Activated B cell treated with CpG ODN at 0.5 μM for 24 hours (primary cell): ENCODE measurements at regions not wholly inside any gene's neighbourhood (a gene's known extent, or its start where the extent isn't known, plus 50 kb on each side); places are given as distances from the start of the nearest gene placed in this dataset.

Source experiments
- ATAC-seq: fragments of 200-7000 bp; cut with Tn5 transposase; one replicate; pipeline ENCODE4 v1.10.0; 2021; ENCODE audit warnings: low read depth, mild to moderate bottlenecking, moderate library complexity
- CTCF ChIA-PET: fragments of 350-600 bp; sonication (Branson Sonifier 250); formaldehyde crosslinking; loops from one replicate; lab custom pipeline; 2021; ENCODE audit warnings: antibody characterized with exemption; lab: Charles Lee
- POLR2A ChIA-PET: fragments of 350-600 bp; sonication (Branson Sonifier 250); formaldehyde crosslinking; loops from one replicate; lab custom pipeline; 2021; ENCODE audit warnings: antibody characterized with exemption; lab: Charles Lee
- DNase-seq: peaks from one replicate; pipeline ENCODE4 v3.0.0; 2022
- H3K27ac Mint-ChIP-seq: one replicate; pipeline ENCODE4 v1.8.0; 2020; ENCODE audit warnings: mixed read lengths
- H3K27me3 Mint-ChIP-seq: one replicate; pipeline ENCODE4 v1.8.0; 2021; ENCODE audit warnings: mixed read lengths
- H3K36me3 Mint-ChIP-seq: one replicate; pipeline ENCODE4 v1.8.0; 2021; ENCODE audit warnings: low read depth, mixed read lengths
- H3K4me1 Mint-ChIP-seq: one replicate; pipeline ENCODE4 v1.8.0; 2021; ENCODE audit warnings: mixed read lengths
- H3K4me3 Mint-ChIP-seq: one replicate; pipeline ENCODE4 v1.8.0; 2020; ENCODE audit warnings: mild to moderate bottlenecking, mixed read lengths
- H3K9me3 Mint-ChIP-seq: one replicate; pipeline ENCODE4 v1.8.0; 2020; ENCODE audit warnings: mixed read lengths
- CTCF ChIP-seq: fragments of 200-600 bp; IDR thresholded peaks from one replicate; pipeline ENCODE4 v1.8.0; 2022; ENCODE audit warnings: antibody characterized with exemption, mild to moderate bottlenecking
- intact Hi-C: fragments of 100-400 bp; cut with micrococcal nuclease; formaldehyde crosslinking; loops from one replicate; pipeline ENCODE4 v1.15.1; 2024

GRCh38 chr16:88289001-88289400 is 93.8 kb upstream of the ZNF469 start:
- H3K4me3 Mint-ChIP-seq = no peak overlapping the region
- no peak for DNase-seq
- H3K9me3 Mint-ChIP-seq = peaks cover 5% of the 10 kb centered on the region
- intact Hi-C loops = no loop called here
- no peak for ATAC-seq
- H3K27ac Mint-ChIP-seq = no peak overlapping the region
- no peaks in the 10 kb centered on the region for H3K4me1 Mint-ChIP-seq
- ChIA-PET POLR2A (no interaction called here), CTCF (no interaction called here)
- no peaks in the 10 kb centered on the region for H3K36me3 Mint-ChIP-seq
- H3K27me3 Mint-ChIP-seq = peaks cover 4% of the 10 kb centered on the region
- no peak for TF ChIP-seq CTCF

DNA sequence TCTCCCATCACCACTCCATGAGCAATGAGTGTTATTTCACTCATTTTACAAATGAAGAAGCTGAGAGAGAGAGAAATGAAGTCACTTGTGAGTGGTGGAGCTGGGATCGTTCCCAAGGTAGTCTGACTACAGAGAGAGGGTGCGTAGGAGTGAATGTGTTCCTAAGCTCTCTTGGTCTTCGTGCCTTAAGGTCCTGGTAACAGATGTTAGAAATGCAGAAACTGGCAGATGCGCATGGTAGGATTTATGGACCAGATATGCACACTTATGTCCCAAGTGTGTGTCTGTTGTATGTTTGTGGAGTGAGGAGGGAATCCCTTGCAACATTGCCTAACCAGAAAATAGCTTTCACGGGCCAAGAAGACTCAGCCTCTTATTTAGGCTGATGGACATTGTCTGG is 93.2 kb upstream of the ZNF469 start:
- no peak for ATAC-seq
- DNase-seq = no peak
- intact Hi-C loops = no loop called here
- Mint-ChIP-seq H3K4me3 (no peak overlapping the region), H3K27ac (no peak overlapping the region), H3K27me3 (peaks cover 4% of the 10 kb centered on the region), H3K36me3 (no peaks in the 10 kb centered on the region), H3K9me3 (peaks cover 5% of the 10 kb centered on the region), H3K4me1 (no peaks in the 10 kb centered on the region)
- CTCF ChIA-PET = no interaction called here
- TF ChIP-seq CTCF = no peak
- POLR2A ChIA-PET = no interaction called here

DNA sequence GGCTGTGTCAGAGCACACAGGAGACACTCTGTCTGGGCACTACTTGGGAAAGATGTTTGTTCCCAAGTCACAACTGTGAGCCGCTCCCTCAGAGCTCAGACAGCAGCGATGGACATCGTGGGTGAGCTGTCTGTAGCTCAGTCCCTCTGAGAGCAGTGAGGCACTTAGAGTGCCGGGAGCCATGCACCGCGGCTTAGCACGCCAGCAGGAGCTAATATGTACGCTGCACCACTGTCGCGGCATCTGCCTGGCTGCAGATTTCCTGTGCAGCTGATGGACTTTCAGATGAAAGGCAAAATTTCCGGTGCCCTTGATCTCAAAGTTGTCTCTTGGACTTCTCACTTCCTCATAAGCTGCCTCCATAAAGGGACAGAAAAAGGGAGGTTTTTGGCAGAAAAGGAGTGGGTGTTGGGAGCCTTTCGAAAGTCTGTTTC is 92.8 kb upstream of the ZNF469 start:
- CTCF ChIA-PET = no interaction called here
- no peak for DNase-seq

GRCh38 chr16:88290850-88291830 is 91.6 kb upstream of the ZNF469 start:
- H3K4me1 Mint-ChIP-seq = no peaks in the 10 kb centered on the region
- H3K27me3 Mint-ChIP-seq = peaks cover 4% of the 10 kb centered on the region
- no peak overlapping the region for H3K27ac Mint-ChIP-seq
- no peak for ATAC-seq
- intact Hi-C loops = no loop called here
- ChIA-PET CTCF (no interaction called here), POLR2A (no interaction called here)
- no peak for TF ChIP-seq CTCF
- no peak overlapping the region for H3K4me3 Mint-ChIP-seq
- H3K36me3 Mint-ChIP-seq = no peaks in the 10 kb centered on the region
- peaks cover 5% of the 10 kb centered on the region for H3K9me3 Mint-ChIP-seq
- DNase-seq = no peak

More for the DNA sequence above, 92.8 kb upstream of the ZNF469 start:
- Mint-ChIP-seq H3K4me3 (no peak overlapping the region), H3K27me3 (peaks cover 4% of the 10 kb centered on the region), H3K9me3 (peaks cover 5% of the 10 kb centered on the region), H3K36me3 (no peaks in the 10 kb centered on the region), H3K4me1 (no peaks in the 10 kb centered on the region), H3K27ac (no peak overlapping the region)
- intact Hi-C loops = no loop called here
- POLR2A ChIA-PET = no interaction called here
- no peak for ATAC-seq
- no peak for TF ChIP-seq CTCF

DNA sequence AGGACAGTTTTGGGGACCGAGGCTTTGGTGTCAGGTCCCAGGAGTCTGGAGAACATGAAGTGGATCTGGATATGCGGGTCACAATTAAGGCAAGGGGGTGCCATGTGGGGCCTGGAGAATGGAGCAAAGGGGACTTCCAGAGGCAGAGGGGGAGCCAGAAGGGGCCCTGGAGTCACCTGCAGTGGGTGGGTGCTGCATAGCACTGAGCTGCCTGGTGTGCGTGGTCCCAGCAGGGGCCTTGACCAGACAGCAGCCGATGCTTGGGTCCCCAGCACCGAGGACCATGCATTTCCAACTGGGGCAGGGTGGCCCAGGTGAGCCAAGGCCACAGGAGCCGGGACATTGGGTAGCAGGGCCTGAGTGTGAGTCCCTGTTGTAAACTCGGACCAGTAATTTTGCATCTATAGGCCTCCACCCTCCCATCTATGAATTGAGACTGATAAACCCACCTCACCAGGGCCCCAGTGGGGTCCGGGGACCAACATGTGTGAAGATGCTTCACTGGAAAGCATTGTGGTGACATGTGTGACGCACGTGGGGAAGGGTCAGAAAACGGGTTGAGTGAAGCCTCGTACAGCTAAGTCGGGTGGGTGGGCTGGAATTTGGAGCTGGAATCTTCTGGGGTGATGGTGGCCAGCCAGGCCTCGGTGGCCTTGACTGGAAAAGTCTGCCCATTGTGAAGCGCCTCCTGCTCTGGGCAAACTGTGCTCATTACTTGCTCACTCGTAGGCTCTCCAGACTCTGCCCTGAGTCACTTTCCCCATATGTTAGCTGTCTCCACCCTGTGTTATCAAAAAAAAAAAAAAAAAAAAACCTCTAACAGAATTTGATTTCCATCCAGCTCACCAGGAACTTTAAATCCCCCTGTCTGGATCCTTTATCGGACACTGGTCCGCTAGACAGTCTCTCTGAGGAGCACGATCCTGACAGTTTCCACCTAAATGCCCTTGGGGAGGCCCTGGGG is 90.5 kb upstream of the ZNF469 start:
- CTCF ChIA-PET = no interaction called here
- Mint-ChIP-seq H3K27me3 (peaks cover 4% of the 10 kb centered on the region), H3K4me1 (no peaks in the 10 kb centered on the region), H3K4me3 (no peak overlapping the region), H3K27ac (no peak overlapping the region), H3K9me3 (no peaks in the 10 kb centered on the region), H3K36me3 (no peaks in the 10 kb centered on the region)
- ATAC-seq (no peak), DNase-seq (no peak)
- POLR2A ChIA-PET = no interaction called here
- TF ChIP-seq CTCF = no peak
- intact Hi-C loops = no loop called here
